Mesendoderm (in vitro differentiated cells): ENCODE measurements at regions not wholly inside any gene's neighbourhood (a gene's known extent, or its start where the extent isn't known, plus 50 kb on each side); places are given as distances from the start of the nearest gene placed in this dataset.

Source experiments
- DNase-seq: peaks from one replicate; pipeline ENCODE4 v3.0.0; 2013
- H2AK5ac ChIP-seq: 2 replicates; pipeline ENCODE4 v1.6.1; 2013; ENCODE audit warnings: low read length, inconsistent platforms
- H2BK120ac ChIP-seq: 2 replicates; pipeline ENCODE4 v1.6.1; 2013; ENCODE audit warnings: low read depth, mild to moderate bottlenecking, low read length, moderate library complexity, mixed read lengths
- H2BK15ac ChIP-seq: replicated peaks from 2 replicates; pipeline ENCODE4 v1.6.1; 2013; ENCODE audit warnings: low read depth, mild to moderate bottlenecking, moderate library complexity
- H2BK5ac ChIP-seq: 2 replicates; pipeline ENCODE4 v1.6.1; 2013; ENCODE audit warnings: low read length, inconsistent platforms
- H3K18ac ChIP-seq: 2 replicates; pipeline ENCODE4 v1.6.1; 2013; ENCODE audit warnings: mild to moderate bottlenecking, low read length, mixed read lengths
- H3K23ac ChIP-seq: one replicate; pipeline ENCODE4 v1.6.1; 2013; ENCODE audit warnings: low read length
- H3K27ac ChIP-seq: 2 replicates; pipeline ENCODE4 v1.5.1; 2013; ENCODE audit warnings: low read depth, mild to moderate bottlenecking, inconsistent platforms, low read length, moderate library complexity
- H3K27me3 ChIP-seq: 2 replicates; pipeline ENCODE4 v1.6.1; 2013; ENCODE audit warnings: low read length, control low read depth, mild to moderate bottlenecking, inconsistent platforms; ENCODE audit not compliant: insufficient read depth, poor library complexity
- H3K36me3 ChIP-seq: 2 replicates; pipeline ENCODE4 v1.6.1; 2013; ENCODE audit warnings: low read length, inconsistent platforms; ENCODE audit not compliant: control insufficient read depth, insufficient read depth
- H3K4ac ChIP-seq: one replicate; pipeline ENCODE4 v1.6.1; 2013; ENCODE audit warnings: low read depth, mild to moderate bottlenecking, low read length, moderate library complexity
- H3K4me1 ChIP-seq: 2 replicates; pipeline ENCODE4 v1.6.1; 2013; ENCODE audit warnings: low read depth, low read length, inconsistent platforms; ENCODE audit not compliant: control insufficient read depth
- H3K4me2 ChIP-seq: 2 replicates; pipeline ENCODE4 v1.6.1; 2013; ENCODE audit warnings: low read length
- H3K4me3 ChIP-seq: 2 replicates; pipeline ENCODE4 v1.5.1; 2013; ENCODE audit warnings: mild to moderate bottlenecking, low read length
- H3K56ac ChIP-seq: one replicate; pipeline ENCODE4 v1.6.1; 2013; ENCODE audit warnings: low read length
- H3K79me1 ChIP-seq: 2 replicates; pipeline ENCODE4 v1.6.1; 2013; ENCODE audit warnings: low read length, inconsistent platforms
- H3K79me2 ChIP-seq: 2 replicates; pipeline ENCODE4 v1.6.1; 2013; ENCODE audit warnings: mild to moderate bottlenecking, low read length; ENCODE audit not compliant: control insufficient read depth, insufficient read depth
- H3K9ac ChIP-seq: 2 replicates; pipeline ENCODE4 v1.6.1; 2013; ENCODE audit warnings: low read length, inconsistent platforms
- H4K5ac ChIP-seq: one replicate; pipeline ENCODE4 v1.6.1; 2013; ENCODE audit warnings: low read length
- H4K8ac ChIP-seq: one replicate; pipeline ENCODE4 v1.6.1; 2013; ENCODE audit warnings: low read depth, mild to moderate bottlenecking, control low read depth, low read length, moderate library complexity
- WGBS: extraction: QIAGEN DNeasy Blood & Tissue Kit; methylation state at CpG from one replicate; pipeline ENCODE4 v1.1.7; 2013; ENCODE audit warnings: low lambda C conversion rate, missing lambda C conversion rate; ENCODE audit not compliant: insufficient coverage; ENCODE audit errors: extremely low coverage; 5-methylcytosine and 5-hydroxymethylcytosine counted together

GRCh38 chr1:4408380-4408779 lies 246.0 kb upstream of the AJAP1 start:
- Histone ChIP-seq H3K23ac (no peak overlapping the region), H4K8ac (no peak overlapping the region), H3K18ac (no peak overlapping the region), H3K4ac (no peak overlapping the region), H3K4me3 (no peak overlapping the region), H2BK15ac (no peak overlapping the region), H3K27me3 (no peaks in the 10 kb centered on the region), H3K79me2 (no peaks in the 10 kb centered on the region), H4K5ac (no peak overlapping the region), H3K36me3 (no peaks in the 10 kb centered on the region), H3K56ac (no peak overlapping the region), H3K4me2 (no peak overlapping the region), H2BK120ac (no peak overlapping the region), H3K4me1 (no peaks in the 10 kb centered on the region), H3K79me1 (no peaks in the 10 kb centered on the region), H3K9ac (no peak overlapping the region), H2AK5ac (no peak overlapping the region), H3K27ac (no peak overlapping the region), H2BK5ac (no peak overlapping the region)
- DNase-seq, result no peak
- WGBS, result no CpG with 5 or more reads among the region's 4 CpGs

GRCh38 chr1:4411862-4412261 lies 242.5 kb upstream of the AJAP1 start:
- no peak overlapping the region for H2BK15ac ChIP-seq
- no peak overlapping the region for H2AK5ac ChIP-seq
- no peak overlapping the region for H2BK5ac ChIP-seq
- H3K4me1 ChIP-seq, result no peaks in the 10 kb centered on the region
- no CpG with 5 or more reads among the region's 15 CpGs for WGBS
- no peak overlapping the region for H3K4ac ChIP-seq
- H3K4me2 ChIP-seq, result no peak overlapping the region
- no peak overlapping the region for H3K56ac ChIP-seq
- H3K79me1 ChIP-seq, result no peaks in the 10 kb centered on the region
- H3K36me3 ChIP-seq, result no peaks in the 10 kb centered on the region
- H3K9ac ChIP-seq, result no peak overlapping the region
- H3K27me3 ChIP-seq, result no peaks in the 10 kb centered on the region
- no peak overlapping the region for H3K4me3 ChIP-seq
- no peak overlapping the region for H4K5ac ChIP-seq
- H2BK120ac ChIP-seq, result no peak overlapping the region
- no peak overlapping the region for H3K18ac ChIP-seq
- H3K23ac ChIP-seq, result no peak overlapping the region
- H4K8ac ChIP-seq, result no peak overlapping the region
- H3K27ac ChIP-seq, result no peak overlapping the region
- H3K79me2 ChIP-seq, result no peaks in the 10 kb centered on the region
- no peak for DNase-seq

GRCh38 chr1:4415476-4415875 lies 238.9 kb upstream of the AJAP1 start:
- H3K27ac ChIP-seq, result no peak overlapping the region
- no peak overlapping the region for H2BK5ac ChIP-seq
- no CpG with 5 or more reads among the region's 5 CpGs for WGBS
- H3K4ac ChIP-seq, result no peak overlapping the region
- H2BK120ac ChIP-seq, result no peak overlapping the region
- H3K18ac ChIP-seq, result no peak overlapping the region
- no peak overlapping the region for H2AK5ac ChIP-seq
- no peaks in the 10 kb centered on the region for H3K79me1 ChIP-seq
- no peak overlapping the region for H4K8ac ChIP-seq
- H3K23ac ChIP-seq, result no peak overlapping the region
- no peaks in the 10 kb centered on the region for H3K36me3 ChIP-seq
- H3K4me3 ChIP-seq, result no peak overlapping the region
- H3K27me3 ChIP-seq, result no peaks in the 10 kb centered on the region
- DNase-seq, result no peak
- H4K5ac ChIP-seq, result no peak overlapping the region
- H3K79me2 ChIP-seq, result no peaks in the 10 kb centered on the region
- H3K9ac ChIP-seq, result no peak overlapping the region
- H3K56ac ChIP-seq, result no peak overlapping the region
- no peak overlapping the region for H2BK15ac ChIP-seq
- H3K4me1 ChIP-seq, result no peaks in the 10 kb centered on the region
- no peak overlapping the region for H3K4me2 ChIP-seq

- H3K4ac ChIP-seq, result no peak overlapping the region
- no peak overlapping the region for H2BK120ac ChIP-seq
- WGBS, result no CpG with 5 or more reads among the region's 5 CpGs
- H3K79me2 ChIP-seq, result no peaks in the 10 kb centered on the region
- H4K5ac ChIP-seq, result no peak overlapping the region
- H3K79me1 ChIP-seq, result no peaks in the 10 kb centered on the region
- H3K4me1 ChIP-seq, result no peaks in the 10 kb centered on the region
- no peak for DNase-seq
- no peak overlapping the region for H3K23ac ChIP-seq
- no peak overlapping the region for H3K18ac ChIP-seq
- no peak overlapping the region for H3K4me2 ChIP-seq
- no peaks in the 10 kb centered on the region for H3K36me3 ChIP-seq
- no peak overlapping the region for H2BK5ac ChIP-seq
- no peak overlapping the region for H3K4me3 ChIP-seq
- no peak overlapping the region for H3K9ac ChIP-seq
- H2AK5ac ChIP-seq, result no peak overlapping the region
- no peaks in the 10 kb centered on the region for H3K27me3 ChIP-seq
- no peak overlapping the region for H3K27ac ChIP-seq
- H4K8ac ChIP-seq, result no peak overlapping the region
- H3K56ac ChIP-seq, result no peak overlapping the region
- H2BK15ac ChIP-seq, result no peak overlapping the region
Measured at GRCh38 chr1:4416189-4416588, 238.2 kb upstream of the AJAP1 start.

- no peak overlapping the region for H3K9ac ChIP-seq
- H3K27me3 ChIP-seq, result no peaks in the 10 kb centered on the region
- no peaks in the 10 kb centered on the region for H3K79me1 ChIP-seq
- no peak overlapping the region for H3K4me2 ChIP-seq
- H2BK15ac ChIP-seq, result no peak overlapping the region
- H2BK5ac ChIP-seq, result no peak overlapping the region
- no peak overlapping the region for H3K4me3 ChIP-seq
- H3K36me3 ChIP-seq, result no peaks in the 10 kb centered on the region
- no peak for DNase-seq
- H3K79me2 ChIP-seq, result no peaks in the 10 kb centered on the region
- H3K4me1 ChIP-seq, result no peaks in the 10 kb centered on the region
- H3K18ac ChIP-seq, result no peak overlapping the region
- H3K4ac ChIP-seq, result no peak overlapping the region
- no peak overlapping the region for H3K23ac ChIP-seq
- no peak overlapping the region for H2BK120ac ChIP-seq
- no peak overlapping the region for H4K8ac ChIP-seq
- no peak overlapping the region for H3K27ac ChIP-seq
- H4K5ac ChIP-seq, result no peak overlapping the region
- WGBS, result no CpG with 5 or more reads among the region's 7 CpGs
- no peak overlapping the region for H3K56ac ChIP-seq
- no peak overlapping the region for H2AK5ac ChIP-seq
Measured at GRCh38 chr1:4418021-4418420, 236.4 kb upstream of the AJAP1 start.

- H4K5ac ChIP-seq, result no peak overlapping the region
- H2AK5ac ChIP-seq, result no peak overlapping the region
- H4K8ac ChIP-seq, result no peak overlapping the region
- no peak overlapping the region for H3K18ac ChIP-seq
- H3K9ac ChIP-seq, result no peak overlapping the region
- H2BK5ac ChIP-seq, result no peak overlapping the region
- no peaks in the 10 kb centered on the region for H3K27me3 ChIP-seq
- no peak overlapping the region for H3K4me3 ChIP-seq
- no CpG with 5 or more reads among the region's 5 CpGs for WGBS
- no peak overlapping the region for H3K23ac ChIP-seq
- no peak overlapping the region for H3K56ac ChIP-seq
- H2BK15ac ChIP-seq, result no peak overlapping the region
- no peaks in the 10 kb centered on the region for H3K79me2 ChIP-seq
- H2BK120ac ChIP-seq, result no peak overlapping the region
- no peak overlapping the region for H3K4ac ChIP-seq
- H3K36me3 ChIP-seq, result no peaks in the 10 kb centered on the region
- H3K27ac ChIP-seq, result no peak overlapping the region
- H3K4me1 ChIP-seq, result no peaks in the 10 kb centered on the region
- DNase-seq, result peak; percentile 14
- H3K79me1 ChIP-seq, result no peaks in the 10 kb centered on the region
- no peak overlapping the region for H3K4me2 ChIP-seq
Measured at GRCh38 chr1:4421986-4422385, 232.4 kb upstream of the AJAP1 start.
